Left lung (tissue), 4 donors: ENCODE measurements at regions not wholly inside any gene's neighbourhood (a gene's known extent, or its start where the extent isn't known, plus 50 kb on each side); places are given as distances from the start of the nearest gene placed in this dataset.
"Not testable (repeated sequence)": the region's sequence is repeated elsewhere in the genome, so short reads cannot be mapped to it uniquely, and the experiment has no call there.

ENCODE experiments used
- ATAC-seq: fragments of 200-7000 bp; cut with Tn5 transposase; one replicate; pipeline ENCODE4 v1.9.1; 2020; ENCODE audit warnings: moderate library complexity
- DNase-seq, 4 donors: peaks; one replicate each; pipeline ENCODE4 v3.0.0-alpha.2; 2013 to 2020
- H3K27ac ChIP-seq, 2 donors: fragments of 200-600 bp; sonication (generic) in 1 of 2; one replicate each; pipeline versions ENCODE4 v1.5.0 to v1.8.0; 2020 to 2021
- H3K27me3 ChIP-seq, 2 donors: fragments of 200-600 bp; sonication (generic) in 1 of 2; one replicate each; pipeline versions ENCODE4 v1.5.0 to v1.8.0; 2020 to 2021
- H3K36me3 ChIP-seq, 2 donors: fragments of 200-600 bp; sonication (generic) in 1 of 2; one replicate each; pipeline versions ENCODE4 v1.5.0 to v1.8.0; 2020 to 2021
- H3K4me1 ChIP-seq, 2 donors: fragments of 200-600 bp; one replicate each; pipeline ENCODE4 v1.8.0; 2021
- H3K4me3 ChIP-seq, 2 donors: fragments of 200-600 bp; sonication (generic) in 1 of 2; one replicate each; pipeline versions ENCODE4 v1.5.0 to v1.8.0; 2020 to 2021; ENCODE audit warnings: mild to moderate bottlenecking in 1 of 2
- H3K9me3 ChIP-seq, 2 donors: fragments of 200-600 bp; sonication (generic) in 1 of 2; one replicate each; pipeline versions ENCODE4 v1.5.0 to v1.8.0; 2020 to 2021
- intact Hi-C, 2 donors: fragments of 100-400 bp; cut with DNase I; formaldehyde crosslinking; loops; one replicate each; pipeline versions ENCODE4 v1.11.2 to v1.14.2; 2022
- TF ChIP-seq, protein P1 (sequence below), 2 donors: fragments of 200-600 bp; sonication (generic) in 1 of 2; IDR thresholded peaks; one replicate each; pipeline versions ENCODE4 v1.5.0 to v1.8.0; 2021; ENCODE audit warnings: antibody characterized with exemption in 2 of 2
- donor health status: DM: no; HTN: yes; CAD: no.
- donor health status: DM: no; HTN: no; CAD: no.

DNA sequence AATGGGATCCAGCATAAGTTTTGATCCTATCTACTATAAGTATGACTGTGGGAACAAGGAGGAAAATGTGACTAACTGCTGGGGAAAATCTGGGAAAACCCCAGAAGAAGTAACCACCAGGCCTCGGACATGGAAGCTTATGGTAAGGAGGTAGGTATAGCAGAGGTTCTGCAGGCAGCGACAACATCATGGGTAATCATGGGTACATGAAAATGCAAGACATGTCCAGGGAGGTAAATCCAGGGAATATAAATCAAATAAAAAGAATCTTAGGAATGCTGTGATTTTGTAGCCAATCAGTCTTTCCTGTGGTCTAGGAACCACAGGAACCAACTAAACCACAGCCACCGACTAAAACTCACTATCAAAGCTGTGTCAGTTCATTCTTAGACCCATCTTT is 168.3 kb upstream of the NPY start:
- Histone ChIP-seq H3K4me3 (no peak overlapping the region), H3K4me1 (no peaks in the 10 kb centered on the region), H3K9me3 (no peaks in the 10 kb centered on the region), H3K27ac (no peak overlapping the region), H3K36me3 (no peaks in the 10 kb centered on the region), H3K27me3 (no peaks in the 10 kb centered on the region)
- ATAC-seq (no peak), DNase-seq (no peak)
- intact Hi-C loops, result no loop called here
- TF ChIP-seq, protein P1, sequence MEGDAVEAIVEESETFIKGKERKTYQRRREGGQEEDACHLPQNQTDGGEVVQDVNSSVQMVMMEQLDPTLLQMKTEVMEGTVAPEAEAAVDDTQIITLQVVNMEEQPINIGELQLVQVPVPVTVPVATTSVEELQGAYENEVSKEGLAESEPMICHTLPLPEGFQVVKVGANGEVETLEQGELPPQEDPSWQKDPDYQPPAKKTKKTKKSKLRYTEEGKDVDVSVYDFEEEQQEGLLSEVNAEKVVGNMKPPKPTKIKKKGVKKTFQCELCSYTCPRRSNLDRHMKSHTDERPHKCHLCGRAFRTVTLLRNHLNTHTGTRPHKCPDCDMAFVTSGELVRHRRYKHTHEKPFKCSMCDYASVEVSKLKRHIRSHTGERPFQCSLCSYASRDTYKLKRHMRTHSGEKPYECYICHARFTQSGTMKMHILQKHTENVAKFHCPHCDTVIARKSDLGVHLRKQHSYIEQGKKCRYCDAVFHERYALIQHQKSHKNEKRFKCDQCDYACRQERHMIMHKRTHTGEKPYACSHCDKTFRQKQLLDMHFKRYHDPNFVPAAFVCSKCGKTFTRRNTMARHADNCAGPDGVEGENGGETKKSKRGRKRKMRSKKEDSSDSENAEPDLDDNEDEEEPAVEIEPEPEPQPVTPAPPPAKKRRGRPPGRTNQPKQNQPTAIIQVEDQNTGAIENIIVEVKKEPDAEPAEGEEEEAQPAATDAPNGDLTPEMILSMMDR (IDR thresholded peaks at IDR 0.05), result no peak

DNA sequence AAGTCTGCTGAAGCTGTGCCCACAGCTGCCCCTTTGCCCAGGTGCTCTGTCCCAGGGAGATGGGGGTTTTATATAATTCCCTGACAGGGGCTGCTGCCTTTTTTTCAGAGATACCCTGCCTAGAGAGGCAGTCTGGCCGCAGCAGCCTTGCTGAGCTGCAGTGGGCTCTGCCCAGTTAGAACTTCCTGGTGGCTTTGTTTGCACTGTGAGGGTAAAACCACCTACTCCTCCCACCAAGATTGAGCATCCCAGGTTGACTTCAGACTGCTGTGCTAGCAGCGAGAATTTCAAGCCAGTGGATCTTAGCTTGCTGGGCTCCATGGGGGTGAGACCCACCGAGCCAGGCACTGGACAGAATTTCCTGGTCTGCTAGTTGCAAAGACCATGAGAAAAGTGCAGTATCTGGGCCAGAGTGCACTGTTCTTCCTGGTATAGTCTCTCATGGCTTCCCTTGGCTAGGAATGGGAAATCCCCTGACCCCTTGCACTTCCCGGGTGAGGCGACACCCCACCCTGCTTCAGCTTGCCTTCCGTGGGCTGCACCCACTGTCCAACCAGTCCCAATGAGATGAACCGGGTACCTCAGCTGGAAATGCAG is 166.0 kb upstream of the NPY start:
- ATAC-seq, intact Hi-C loops, DNase-seq, H3K4me1 ChIP-seq, H3K27me3 ChIP-seq, H3K27ac ChIP-seq, H3K36me3 ChIP-seq, H3K4me3 ChIP-seq, H3K9me3 ChIP-seq: not testable (repeated sequence)

DNA sequence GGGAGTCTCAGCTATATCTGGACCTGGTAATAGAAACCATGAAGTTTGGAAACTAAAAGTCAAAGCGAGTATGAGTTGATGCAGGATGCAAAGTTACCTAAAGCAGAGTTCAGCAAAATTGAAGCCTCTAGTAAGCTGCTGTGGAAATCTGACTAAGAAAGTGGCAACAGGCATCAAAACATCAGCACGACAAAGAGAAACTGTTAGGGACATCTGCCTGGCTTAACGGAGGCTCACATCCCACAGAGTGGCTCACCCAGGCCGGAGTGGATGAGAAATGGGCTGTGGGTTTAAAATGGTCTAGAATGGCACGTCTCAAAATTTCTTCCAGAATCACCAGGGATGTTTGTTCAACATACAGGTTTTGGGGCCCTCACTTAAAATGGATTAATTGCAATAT is 164.1 kb upstream of the NPY start:
- H3K36me3 ChIP-seq, result no peaks in the 10 kb centered on the region
- ATAC-seq (no peak), DNase-seq (no peak)
- H3K4me1 ChIP-seq, result no peaks in the 10 kb centered on the region
- no peak overlapping the region for H3K27ac ChIP-seq
- H3K27me3 ChIP-seq, result no peaks in the 10 kb centered on the region
- no peaks in the 10 kb centered on the region for H3K9me3 ChIP-seq
- no peak overlapping the region for H3K4me3 ChIP-seq
- intact Hi-C loops, result no loop called here
- TF ChIP-seq, protein P1 (IDR thresholded peaks at IDR 0.05), result no peak

DNA sequence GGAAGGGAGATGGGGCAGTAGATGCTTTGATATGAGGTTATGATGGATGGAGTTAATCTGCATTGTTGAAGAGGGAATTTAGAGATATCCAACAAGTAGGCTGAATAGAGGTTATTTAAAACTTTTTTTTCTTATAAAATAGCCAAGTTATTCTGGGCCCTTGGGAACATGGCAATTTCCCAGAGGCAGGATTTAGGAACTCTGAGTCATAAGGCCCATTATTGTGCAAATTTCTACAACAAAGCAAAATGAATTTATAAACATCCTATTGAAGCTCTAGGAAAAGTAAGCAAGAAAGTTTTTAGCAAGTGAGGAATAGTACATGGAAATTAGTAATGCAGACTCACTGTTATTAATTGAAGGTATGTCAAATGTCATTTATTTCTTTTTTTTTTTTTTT is 160.9 kb upstream of the NPY start:
- TF ChIP-seq, protein P1 (IDR thresholded peaks at IDR 0.05), result no peak
- ATAC-seq, result no peak
- DNase-seq, result no peak
- Histone ChIP-seq H3K27ac (no peak overlapping the region), H3K4me1 (no peaks in the 10 kb centered on the region), H3K27me3 (no peaks in the 10 kb centered on the region), H3K36me3 (no peaks in the 10 kb centered on the region), H3K9me3 (no peaks in the 10 kb centered on the region), H3K4me3 (no peak overlapping the region)
- intact Hi-C loops, result no loop called here

DNA sequence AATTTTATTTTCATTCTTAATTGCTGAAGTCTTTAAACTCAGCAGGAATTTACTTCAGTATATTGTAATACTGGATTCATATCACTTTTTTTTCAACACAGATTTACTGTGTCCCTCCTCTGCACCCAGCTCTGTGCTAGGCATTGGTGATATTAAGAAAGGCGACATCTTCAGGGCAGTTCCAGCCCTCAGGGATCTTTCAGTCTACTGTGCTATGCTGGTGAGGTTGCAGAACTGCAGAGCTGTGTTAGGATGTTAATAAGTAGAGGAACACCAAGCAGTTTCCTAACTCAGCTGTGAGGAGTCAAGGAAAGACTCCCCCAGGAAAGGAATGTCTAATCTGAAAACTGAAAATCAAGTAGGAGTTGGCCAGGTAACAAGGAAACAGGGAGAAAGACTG is 158.2 kb upstream of the NPY start:
- H3K27me3 ChIP-seq, result no peaks in the 10 kb centered on the region
- H3K36me3 ChIP-seq, result no peaks in the 10 kb centered on the region
- intact Hi-C loops, result no loop called here
- TF ChIP-seq, protein P1 (IDR thresholded peaks at IDR 0.05), result no peak
- DNase-seq (no peak), ATAC-seq (no peak)
- no peak overlapping the region for H3K4me3 ChIP-seq
- H3K4me1 ChIP-seq, result no peaks in the 10 kb centered on the region
- H3K9me3 ChIP-seq, result no peaks in the 10 kb centered on the region
- no peak overlapping the region for H3K27ac ChIP-seq

DNA sequence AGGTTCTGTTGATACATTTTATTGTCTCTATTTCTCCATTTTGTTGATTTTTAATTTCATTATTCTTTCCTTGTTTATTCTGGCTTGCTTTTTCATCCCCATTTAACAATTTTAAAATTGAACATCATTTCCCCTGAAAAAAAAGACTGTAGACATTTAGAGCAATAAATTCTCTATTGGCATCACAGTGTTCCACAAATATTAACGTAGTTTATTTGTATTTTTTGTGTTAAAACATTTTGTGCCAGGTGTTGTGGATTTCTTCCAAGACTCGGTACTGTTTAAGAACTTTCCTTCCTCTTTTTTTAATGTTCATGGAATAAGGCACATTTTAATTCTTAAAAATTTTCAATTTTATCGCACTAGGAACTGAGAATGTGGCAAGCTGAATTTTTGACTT is 156.1 kb upstream of the NPY start:
- TF ChIP-seq, protein P1 (IDR thresholded peaks at IDR 0.05), result no peak
- ATAC-seq (no peak), DNase-seq (no peak)
- H3K27ac ChIP-seq, result no peak overlapping the region
- no peaks in the 10 kb centered on the region for H3K27me3 ChIP-seq
- no peaks in the 10 kb centered on the region for H3K9me3 ChIP-seq
- no peaks in the 10 kb centered on the region for H3K36me3 ChIP-seq
- intact Hi-C loops, result no loop called here
- no peaks in the 10 kb centered on the region for H3K4me1 ChIP-seq
- H3K4me3 ChIP-seq, result no peak overlapping the region
